ENCODE measurements at regions not wholly inside any gene's neighbourhood (a gene's known extent, or its start where the extent isn't known, plus 50 kb on each side); places are given as distances from the start of the nearest gene placed in this dataset.

DNA sequence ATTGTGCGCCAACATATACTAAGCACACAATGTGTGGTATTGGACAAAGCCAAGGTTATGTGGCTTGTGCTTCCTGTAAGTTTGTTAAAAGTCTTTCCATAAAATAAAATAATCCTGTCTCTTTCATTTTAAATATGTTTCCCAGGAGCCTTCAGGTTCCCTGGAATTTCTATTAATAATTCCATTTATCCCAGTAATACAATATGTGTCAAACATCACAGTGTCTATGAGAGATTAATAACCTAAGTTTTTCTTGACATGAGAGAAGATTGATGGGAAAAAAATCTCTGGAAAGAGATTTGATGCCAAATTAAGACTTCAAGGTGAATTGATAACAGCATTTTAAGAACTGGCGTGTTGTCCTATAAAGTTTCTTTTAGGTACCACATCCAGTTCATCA is 507.0 kb downstream of the TTLL7 start:
- TF ChIP-seq POLR2A (IDR thresholded peaks at IDR 0.05), result no peak
- TF ChIP-seq, protein P1, sequence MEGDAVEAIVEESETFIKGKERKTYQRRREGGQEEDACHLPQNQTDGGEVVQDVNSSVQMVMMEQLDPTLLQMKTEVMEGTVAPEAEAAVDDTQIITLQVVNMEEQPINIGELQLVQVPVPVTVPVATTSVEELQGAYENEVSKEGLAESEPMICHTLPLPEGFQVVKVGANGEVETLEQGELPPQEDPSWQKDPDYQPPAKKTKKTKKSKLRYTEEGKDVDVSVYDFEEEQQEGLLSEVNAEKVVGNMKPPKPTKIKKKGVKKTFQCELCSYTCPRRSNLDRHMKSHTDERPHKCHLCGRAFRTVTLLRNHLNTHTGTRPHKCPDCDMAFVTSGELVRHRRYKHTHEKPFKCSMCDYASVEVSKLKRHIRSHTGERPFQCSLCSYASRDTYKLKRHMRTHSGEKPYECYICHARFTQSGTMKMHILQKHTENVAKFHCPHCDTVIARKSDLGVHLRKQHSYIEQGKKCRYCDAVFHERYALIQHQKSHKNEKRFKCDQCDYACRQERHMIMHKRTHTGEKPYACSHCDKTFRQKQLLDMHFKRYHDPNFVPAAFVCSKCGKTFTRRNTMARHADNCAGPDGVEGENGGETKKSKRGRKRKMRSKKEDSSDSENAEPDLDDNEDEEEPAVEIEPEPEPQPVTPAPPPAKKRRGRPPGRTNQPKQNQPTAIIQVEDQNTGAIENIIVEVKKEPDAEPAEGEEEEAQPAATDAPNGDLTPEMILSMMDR (IDR thresholded peaks at IDR 0.05), result no peak

Measured in uterus (tissue), 2 donors.